Kidney (tissue), 13 donors: ENCODE measurements at regions not wholly inside any gene's neighbourhood (a gene's known extent, or its start where the extent isn't known, plus 50 kb on each side); places are given as distances from the start of the nearest gene placed in this dataset.

Experiments used
- DNase-seq, 5 donors: peaks; one replicate each; pipeline ENCODE4 v3.0.0-alpha.2; 2013 to 2020
- FAIRE-seq: peaks from 2 replicates; lab custom pipeline; 2012; peaks lifted over from hg19 to GRCh38; lab: Jason Lieb, UNC
- H3K27ac ChIP-seq, 2 donors: one replicate each; pipeline ENCODE4 v1.7.0; 2013; ENCODE audit warnings: low read depth in 2 of 2, low read length in 2 of 2, inconsistent platforms in 1 of 2
- H3K27me3 ChIP-seq: one replicate; pipeline ENCODE4 v1.7.1; 2013; ENCODE audit warnings: low read length, inconsistent platforms; ENCODE audit not compliant: control insufficient read depth, insufficient read depth
- H3K36me3 ChIP-seq, 3 donors: one replicate each; pipeline versions ENCODE4 v1.7.0 to v1.7.1; 2013; ENCODE audit warnings: low read length in 3 of 3, control low read depth in 1 of 3, inconsistent platforms in 1 of 3; ENCODE audit not compliant: insufficient read depth in 3 of 3, control insufficient read depth in 2 of 3
- H3K4me1 ChIP-seq, 3 donors: one replicate each; pipeline versions ENCODE4 v1.7.0 to v1.7.1; 2013; ENCODE audit warnings: low read length in 3 of 3, inconsistent platforms in 1 of 3, low read depth in 1 of 3; ENCODE audit not compliant: control insufficient read depth in 2 of 3, insufficient read depth in 2 of 3
- H3K4me3 ChIP-seq, 3 donors: one replicate each; pipeline versions ENCODE4 v1.7.0 to v1.8.1; 2013; ENCODE audit warnings: low read length in 3 of 3, control low read depth in 1 of 3, inconsistent platforms in 1 of 3
- H3K9ac ChIP-seq, 3 donors: one replicate each; pipeline versions ENCODE4 v1.7.0 to v1.7.1; 2013; ENCODE audit warnings: low read length in 3 of 3, control low read depth in 1 of 3, inconsistent platforms in 1 of 3
- H3K9me3 ChIP-seq, 3 donors: one replicate each; pipeline versions ENCODE4 v1.7.0 to v1.7.1; 2013; ENCODE audit warnings: low read length in 3 of 3, control low read depth in 1 of 3, inconsistent platforms in 1 of 3; ENCODE audit not compliant: control insufficient read depth in 2 of 3, insufficient read depth in 1 of 3
- intact Hi-C: fragments of 100-400 bp; cut with DNase I; formaldehyde crosslinking; loops from one replicate; pipeline ENCODE4 v1.11.1; 2022
- TF ChIP-seq, protein P1 (sequence below): IDR thresholded peaks from 3 replicates; pipeline ENCODE4 v1.5.1; 2012; ENCODE audit warnings: mild to moderate bottlenecking, moderate library complexity, borderline replicate concordance; ENCODE audit not compliant: insufficient read depth; ENCODE audit errors: extremely low read depth
- donor health status: control.
- donor health status: control.
- donor health status: control.
- donor health status: control.
- donor health status: control.
- donor health status: DM: yes; HTN: yes; CAD: no.
- donor health status: Normal renal cell carcinoma (clear cell type).

DNA sequence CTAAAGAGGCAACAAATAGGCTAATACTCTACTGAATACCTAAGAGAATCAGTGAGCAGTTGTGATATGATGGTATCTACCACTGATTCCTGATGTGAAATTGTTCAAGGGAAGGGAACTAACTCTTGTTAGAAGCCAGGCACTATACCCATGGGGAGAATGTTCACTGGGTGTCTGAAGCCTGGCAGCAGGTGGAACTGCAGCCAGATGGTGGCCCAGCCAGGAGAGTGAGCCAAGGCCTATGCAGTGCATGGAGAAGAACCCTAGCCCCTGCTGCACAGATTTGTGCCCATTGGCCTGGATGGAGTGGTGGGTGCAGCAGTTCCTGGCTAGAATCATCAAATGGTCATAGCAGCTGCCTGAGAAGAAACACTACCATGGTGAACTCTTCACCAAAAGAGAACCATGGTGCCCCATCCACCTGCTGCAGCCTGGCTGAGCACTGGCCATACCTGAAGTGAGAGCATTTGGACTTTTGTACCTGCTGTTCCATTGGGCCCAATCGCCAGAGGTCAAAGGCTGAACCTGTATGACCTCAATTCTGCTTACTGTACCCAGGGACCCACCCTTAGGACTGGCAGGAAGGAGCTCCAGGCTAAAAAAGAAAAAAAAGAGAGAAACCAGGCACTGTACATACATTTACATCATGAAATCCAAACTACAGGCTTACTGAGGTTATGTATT is 118.8 kb upstream of the IVNS1ABP start:
- FAIRE-seq: no peak
- Histone ChIP-seq H3K4me1 (peaks cover 0 to 4% (median 0%) of the 10 kb centered on the region in 3 donors), H3K27me3 (no peaks in the 10 kb centered on the region), H3K4me3 (no peak overlapping the region), H3K36me3 (no peaks in the 10 kb centered on the region), H3K27ac (no peak overlapping the region), H3K9ac (no peak overlapping the region), H3K9me3 (no peaks in the 10 kb centered on the region)
- DNase-seq: no peak
- intact Hi-C loops: no loop called here
- TF ChIP-seq, protein P1, sequence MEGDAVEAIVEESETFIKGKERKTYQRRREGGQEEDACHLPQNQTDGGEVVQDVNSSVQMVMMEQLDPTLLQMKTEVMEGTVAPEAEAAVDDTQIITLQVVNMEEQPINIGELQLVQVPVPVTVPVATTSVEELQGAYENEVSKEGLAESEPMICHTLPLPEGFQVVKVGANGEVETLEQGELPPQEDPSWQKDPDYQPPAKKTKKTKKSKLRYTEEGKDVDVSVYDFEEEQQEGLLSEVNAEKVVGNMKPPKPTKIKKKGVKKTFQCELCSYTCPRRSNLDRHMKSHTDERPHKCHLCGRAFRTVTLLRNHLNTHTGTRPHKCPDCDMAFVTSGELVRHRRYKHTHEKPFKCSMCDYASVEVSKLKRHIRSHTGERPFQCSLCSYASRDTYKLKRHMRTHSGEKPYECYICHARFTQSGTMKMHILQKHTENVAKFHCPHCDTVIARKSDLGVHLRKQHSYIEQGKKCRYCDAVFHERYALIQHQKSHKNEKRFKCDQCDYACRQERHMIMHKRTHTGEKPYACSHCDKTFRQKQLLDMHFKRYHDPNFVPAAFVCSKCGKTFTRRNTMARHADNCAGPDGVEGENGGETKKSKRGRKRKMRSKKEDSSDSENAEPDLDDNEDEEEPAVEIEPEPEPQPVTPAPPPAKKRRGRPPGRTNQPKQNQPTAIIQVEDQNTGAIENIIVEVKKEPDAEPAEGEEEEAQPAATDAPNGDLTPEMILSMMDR: no peak

DNA sequence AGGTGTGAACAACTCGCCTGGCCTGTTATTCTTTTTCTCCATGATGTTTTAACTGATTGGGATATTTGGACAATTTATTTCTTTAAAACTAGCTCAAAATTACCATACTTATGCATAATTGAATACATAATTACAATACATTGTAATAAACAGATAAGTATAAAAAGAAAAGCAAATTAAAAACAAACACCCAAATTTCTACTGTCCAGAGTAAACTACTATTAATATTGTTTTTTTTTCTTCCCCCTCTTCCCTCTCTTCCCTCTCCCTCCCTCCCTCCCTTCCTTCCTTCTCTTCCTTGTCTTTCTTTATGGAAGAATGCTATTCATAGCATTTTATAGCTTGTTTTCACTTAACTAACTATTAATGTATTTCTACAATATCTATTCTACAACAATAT is 117.7 kb upstream of the IVNS1ABP start:
- DNase-seq: no peak
- FAIRE-seq: no peak
- intact Hi-C loops: no loop called here
- H3K27ac ChIP-seq: no peak overlapping the region
- no peaks in the 10 kb centered on the region for H3K27me3 ChIP-seq
- H3K9ac ChIP-seq: no peak overlapping the region
- H3K9me3 ChIP-seq: no peaks in the 10 kb centered on the region
- H3K36me3 ChIP-seq: no peaks in the 10 kb centered on the region
- TF ChIP-seq, protein P1: no peak
- peaks cover 0 to 4% (median 0%) of the 10 kb centered on the region in 3 donors for H3K4me1 ChIP-seq
- no peak overlapping the region for H3K4me3 ChIP-seq

DNA sequence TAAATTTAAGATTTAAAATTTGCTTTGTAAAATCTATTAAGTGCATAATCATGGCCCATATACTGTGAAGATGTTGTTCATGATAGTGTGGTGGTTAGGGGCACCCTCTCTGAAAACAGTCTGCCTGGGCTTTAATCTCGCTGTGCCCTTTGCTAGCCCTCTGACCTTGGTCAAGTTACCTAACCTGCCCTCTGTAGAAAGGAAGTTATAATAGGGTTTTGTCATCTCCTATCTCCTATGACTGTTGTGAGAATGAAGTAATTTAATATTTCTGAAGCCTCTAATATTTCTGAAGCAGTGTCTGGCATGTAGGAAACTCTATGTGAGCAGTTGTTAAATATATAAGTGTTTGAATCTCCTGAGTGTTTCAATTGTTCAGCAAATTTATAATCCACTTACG is 116.6 kb upstream of the IVNS1ABP start:
- TF ChIP-seq, protein P1: no peak
- H3K9ac ChIP-seq: no peak overlapping the region
- H3K9me3 ChIP-seq: no peaks in the 10 kb centered on the region
- intact Hi-C loops: no loop called here
- no peak overlapping the region for H3K27ac ChIP-seq
- H3K4me1 ChIP-seq: peaks cover 0 to under 1% (median 0%) of the 10 kb centered on the region in 3 donors
- DNase-seq: no peak
- no peaks in the 10 kb centered on the region for H3K27me3 ChIP-seq
- no peak for FAIRE-seq
- H3K4me3 ChIP-seq: no peak overlapping the region
- no peaks in the 10 kb centered on the region for H3K36me3 ChIP-seq

DNA sequence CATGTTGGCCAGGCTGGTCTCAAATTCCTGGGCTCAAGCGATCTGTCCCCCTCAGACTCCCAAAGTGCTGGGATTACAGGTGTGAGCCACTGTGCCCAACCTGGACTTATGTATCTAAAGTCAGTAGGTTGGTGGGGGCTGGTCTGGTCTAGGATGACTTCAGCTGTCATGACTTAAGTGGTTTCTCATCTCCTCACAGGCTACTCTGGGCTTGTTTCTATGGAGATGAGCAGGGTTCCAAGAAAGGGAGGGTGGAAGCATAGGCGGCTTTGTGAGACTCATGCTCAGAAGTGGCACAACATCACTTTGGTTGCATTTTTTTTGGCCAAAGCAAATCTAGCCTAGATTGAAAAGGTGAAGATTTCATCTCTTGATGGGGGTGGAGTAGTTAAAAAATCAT is 115.9 kb upstream of the IVNS1ABP start:
- Histone ChIP-seq H3K9ac (no peak overlapping the region), H3K9me3 (no peaks in the 10 kb centered on the region), H3K4me3 (no peak overlapping the region), H3K27me3 (no peaks in the 10 kb centered on the region), H3K4me1 (no peaks in the 10 kb centered on the region), H3K36me3 (no peaks in the 10 kb centered on the region), H3K27ac (no peak overlapping the region)
- intact Hi-C loops: no loop called here
- no peak for DNase-seq
- TF ChIP-seq, protein P1: no peak
- FAIRE-seq: no peak
